ENCODE measurements at regions not wholly inside any gene's neighbourhood (a gene's known extent, or its start where the extent isn't known, plus 50 kb on each side); places are given as distances from the start of the nearest gene placed in this dataset.

- DNase-seq (ENCODE audit: low read depth in 2 of 3, low spot score in 2 of 3): no peak
Observed at GRCh38 chr9:12463641-12464040, 229.5 kb upstream of the TYRP1 start.

GRCh38 chr9:12464400-12464799 is 228.8 kb upstream of the TYRP1 start:
- DNase-seq (ENCODE audit: low read depth in 2 of 3, low spot score in 2 of 3): no peak

- DNase-seq (ENCODE audit: low read depth in 2 of 3, low spot score in 2 of 3): peak in 2 of 3 donors; percentile 3 to 38
Observed at GRCh38 chr9:12464910-12465512, 228.2 kb upstream of the TYRP1 start.

DNA sequence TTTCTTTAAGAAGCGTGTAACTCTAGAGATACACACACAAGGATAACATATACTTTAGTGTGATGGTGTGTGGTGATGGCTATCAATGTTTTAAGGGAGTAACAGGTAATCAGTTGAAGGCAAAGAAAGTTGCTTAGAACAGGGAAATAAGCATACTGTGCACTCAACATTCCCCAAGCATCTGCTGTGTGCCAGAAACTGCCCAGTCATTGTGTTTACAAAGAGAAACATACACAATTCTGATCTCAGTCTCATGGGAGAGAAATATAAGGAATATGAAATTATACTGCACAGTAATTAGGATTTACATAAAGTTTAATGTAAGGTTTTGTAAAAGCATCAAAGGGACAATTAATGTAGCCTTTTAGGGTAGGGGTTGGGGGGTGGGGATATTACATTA is 224.1 kb upstream of the TYRP1 start:
- no peak for DNase-seq (ENCODE audit: low read depth in 2 of 3, low spot score in 2 of 3)

DNA sequence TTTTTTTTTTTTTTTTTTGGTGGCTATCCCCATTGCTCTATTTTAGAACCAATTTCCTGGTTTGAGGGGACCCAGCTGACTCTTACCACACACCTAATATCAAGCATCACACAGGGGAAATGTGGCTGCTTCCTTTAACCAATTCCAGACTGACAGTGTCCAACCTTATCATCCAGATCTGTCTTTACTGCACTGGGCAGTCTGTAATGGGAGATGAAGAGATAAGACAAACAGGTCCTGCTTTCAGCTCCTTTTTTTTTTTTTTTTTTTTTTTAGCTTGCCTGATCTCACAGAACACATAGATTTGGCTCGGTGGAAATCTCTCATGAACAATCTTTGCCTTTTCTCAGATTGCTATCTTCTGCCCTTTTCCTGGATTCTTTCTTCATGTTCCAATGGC is 198.8 kb upstream of the TYRP1 start:
- DNase-seq (ENCODE audit: low read depth in 2 of 3, low spot score in 2 of 3): no peak

DNA sequence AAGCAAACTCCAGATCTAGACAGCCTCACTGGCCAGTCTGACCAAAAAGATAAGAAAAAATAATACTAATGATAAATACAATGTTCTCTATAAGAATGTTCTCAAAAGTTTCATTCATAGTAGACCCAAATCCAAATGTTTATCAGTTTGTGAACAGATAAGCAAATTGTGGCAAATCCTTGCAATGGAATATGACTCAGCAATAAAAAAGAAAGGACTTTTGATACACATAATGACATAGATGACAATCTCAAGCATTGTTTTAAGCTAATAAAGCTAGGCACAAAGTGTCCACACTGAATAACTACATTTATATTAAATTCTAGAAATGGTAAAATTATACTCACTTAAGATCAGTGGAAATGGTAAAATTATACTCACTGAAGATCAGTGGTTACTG is 195.4 kb upstream of the TYRP1 start:
- DNase-seq (ENCODE audit: low read depth in 2 of 3, low spot score in 2 of 3): no peak

- DNase-seq (ENCODE audit: low read depth in 2 of 3, low spot score in 2 of 3): no peak
Observed at GRCh38 chr9:12502520-12502919, 190.7 kb upstream of the TYRP1 start.

- no peak for DNase-seq (ENCODE audit: low read depth in 2 of 3, low spot score in 2 of 3)
Observed at GRCh38 chr9:12503606-12504122, 189.5 kb upstream of the TYRP1 start.

- DNase-seq (ENCODE audit: low read depth in 2 of 3, low spot score in 2 of 3): no peak
Observed at GRCh38 chr9:12510551-12510950, 182.6 kb upstream of the TYRP1 start.

DNA sequence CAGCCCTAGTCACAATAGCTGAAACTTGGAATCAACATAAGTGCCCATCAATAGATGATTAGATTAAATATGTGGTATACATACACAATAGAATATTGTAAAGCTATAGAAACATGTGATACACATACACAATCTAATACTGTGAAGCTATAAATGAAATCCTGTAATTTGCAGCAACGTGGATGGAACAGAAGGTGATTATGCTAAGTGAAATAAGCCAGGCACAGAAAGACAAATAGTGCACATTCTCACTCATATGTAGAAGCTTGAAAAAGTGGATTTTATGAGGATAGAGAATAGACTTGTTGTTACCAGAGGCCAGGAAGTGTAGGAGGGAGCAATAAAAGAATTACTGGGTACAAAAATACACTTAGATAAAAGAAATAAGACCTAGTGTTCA is 181.5 kb upstream of the TYRP1 start:
- DNase-seq (ENCODE audit: low read depth in 2 of 3, low spot score in 2 of 3): no peak

- no peak for DNase-seq (ENCODE audit: low read depth in 2 of 3, low spot score in 2 of 3)
Observed at GRCh38 chr9:12516031-12516430, 177.2 kb upstream of the TYRP1 start.

DNA sequence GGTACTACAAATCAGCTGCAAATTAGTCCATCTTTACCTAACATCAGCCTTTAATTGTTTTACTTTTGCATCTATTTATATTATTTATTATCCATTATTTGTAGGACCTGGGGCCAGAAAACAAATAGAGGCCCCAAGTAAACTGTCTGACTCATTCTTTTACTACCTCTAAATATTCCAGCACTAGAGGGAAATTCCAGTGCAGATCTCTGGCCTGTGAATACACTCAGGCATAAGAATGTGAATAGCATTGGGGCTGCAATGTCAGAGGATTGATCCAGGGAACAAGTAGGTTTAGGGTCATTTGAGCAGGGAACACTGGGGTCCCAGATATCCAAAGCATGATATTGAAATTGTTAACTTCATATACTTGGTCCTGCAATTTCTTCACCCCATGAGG is 176.6 kb upstream of the TYRP1 start:
- no peak for DNase-seq (ENCODE audit: low read depth in 2 of 3, low spot score in 2 of 3)

DNA sequence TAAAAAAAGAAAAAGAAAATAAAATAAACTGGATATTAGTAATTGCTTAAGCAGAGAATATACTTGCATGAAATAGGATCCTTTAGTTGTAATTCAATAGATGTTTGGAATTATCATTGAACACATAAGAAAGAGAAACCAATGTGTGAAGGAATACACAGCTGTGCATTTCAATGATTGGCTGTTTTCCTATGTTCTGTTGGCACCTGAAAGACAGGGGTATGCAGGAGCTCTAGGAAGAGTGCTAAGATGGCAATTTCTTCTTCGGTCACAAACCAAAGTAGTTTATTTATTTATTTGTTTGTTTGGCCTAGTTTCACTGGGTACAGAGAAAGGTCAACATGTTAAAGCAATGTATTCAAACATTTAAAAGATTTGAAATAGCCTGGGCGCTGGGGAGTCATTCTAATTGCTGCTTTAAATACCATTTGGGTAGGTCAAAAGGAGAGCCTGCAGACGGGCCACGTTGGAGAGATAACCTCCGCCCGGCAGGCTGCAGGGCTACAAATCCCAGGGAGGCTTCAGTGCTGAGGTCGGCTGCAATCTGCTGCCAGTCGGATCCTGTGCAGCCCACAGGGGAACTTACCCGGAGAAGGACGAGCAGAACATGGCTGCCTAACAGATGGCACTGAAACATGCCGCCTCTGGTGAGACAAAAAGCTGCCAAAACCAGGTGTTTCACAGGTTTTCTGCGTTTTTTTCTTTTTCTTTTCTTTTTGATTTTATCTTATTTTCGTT is 154.2 kb upstream of the TYRP1 start:
- DNase-seq (ENCODE audit: low read depth in 2 of 3, low spot score in 2 of 3): no peak

GRCh38 chr9:12539580-12539975 is 153.6 kb upstream of the TYRP1 start:
- no peak for DNase-seq (ENCODE audit: low read depth in 2 of 3, low spot score in 2 of 3)

- no peak for DNase-seq (ENCODE audit: low read depth in 2 of 3, low spot score in 2 of 3)
Observed at GRCh38 chr9:12544700-12545099, 148.5 kb upstream of the TYRP1 start.

DNA sequence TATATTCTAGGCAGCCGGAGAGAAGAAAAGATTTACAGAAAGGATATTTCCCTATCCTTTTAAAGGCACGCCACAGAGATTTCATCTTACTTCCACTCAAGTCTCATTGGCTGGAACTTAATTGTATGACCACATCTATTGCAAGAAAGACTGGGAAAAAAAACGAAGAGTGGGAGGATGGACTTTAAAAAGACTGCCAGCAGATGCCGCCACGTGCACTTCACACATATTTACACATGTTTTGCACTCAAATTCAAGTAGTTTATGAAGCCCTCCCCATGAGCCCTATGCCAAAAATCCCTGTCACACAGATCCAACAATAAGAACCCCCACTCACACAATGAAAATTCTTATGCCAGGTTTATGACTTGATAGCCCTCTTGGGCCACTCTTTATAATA is 138.5 kb upstream of the TYRP1 start:
- peak in 1 of 3 donors; percentile 18 for DNase-seq (ENCODE audit: low read depth in 2 of 3, low spot score in 2 of 3)

DNA sequence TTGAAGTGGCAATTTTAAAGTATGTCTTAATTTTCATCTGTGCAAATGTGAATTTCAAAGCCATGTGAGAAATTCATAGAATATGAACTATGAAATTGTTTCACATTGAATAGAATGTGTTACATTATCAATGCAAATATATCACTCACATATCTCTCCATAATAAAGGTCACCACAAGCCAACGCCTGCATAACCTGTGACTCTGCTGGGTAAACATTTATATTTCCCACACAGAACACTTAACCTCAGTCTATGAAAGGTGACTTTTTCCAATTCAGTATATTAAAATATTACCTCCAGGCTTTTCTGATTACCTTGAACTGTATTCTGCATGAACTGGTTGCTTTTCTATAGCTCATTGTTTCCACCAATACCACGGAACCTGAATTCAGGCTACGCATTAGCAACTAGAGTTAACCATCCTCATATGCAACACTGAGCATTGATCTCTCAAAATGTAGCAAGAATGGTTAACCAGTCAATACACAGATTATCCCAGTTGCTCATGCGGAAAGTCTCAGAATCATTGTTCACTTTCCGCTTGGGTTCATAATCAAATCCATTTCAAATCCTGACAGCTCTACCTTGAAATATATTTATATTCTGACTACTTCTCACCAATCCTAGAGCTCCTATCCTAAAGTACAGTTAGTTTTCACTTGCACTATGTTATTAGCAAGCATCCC is 126.6 kb upstream of the TYRP1 start:
- no peak for DNase-seq (ENCODE audit: low read depth in 2 of 3, low spot score in 2 of 3)

- DNase-seq (ENCODE audit: low read depth in 2 of 3, low spot score in 2 of 3): no peak
Observed at GRCh38 chr9:12584656-12585522, 108.3 kb upstream of the TYRP1 start.

DNA sequence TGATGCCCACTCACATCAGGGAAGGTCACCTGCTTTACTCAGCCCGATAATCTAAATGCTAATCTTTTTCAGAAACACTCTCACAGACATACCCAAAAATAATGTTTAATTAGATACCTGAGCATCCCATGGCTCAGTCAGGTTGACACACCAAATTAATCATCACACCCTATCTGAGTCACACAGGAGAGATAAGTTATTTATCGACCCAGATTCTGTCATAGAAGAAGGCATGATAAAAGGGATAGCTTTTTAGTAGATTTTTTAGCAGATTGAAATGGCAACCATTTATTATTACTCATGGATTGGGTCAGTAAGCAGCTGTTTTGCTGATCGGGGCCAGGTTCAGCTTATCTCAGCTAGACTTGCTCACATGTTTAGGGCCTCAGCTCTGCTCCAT is 97.8 kb upstream of the TYRP1 start:
- no peak for DNase-seq (ENCODE audit: low read depth in 2 of 3, low spot score in 2 of 3)

DNA sequence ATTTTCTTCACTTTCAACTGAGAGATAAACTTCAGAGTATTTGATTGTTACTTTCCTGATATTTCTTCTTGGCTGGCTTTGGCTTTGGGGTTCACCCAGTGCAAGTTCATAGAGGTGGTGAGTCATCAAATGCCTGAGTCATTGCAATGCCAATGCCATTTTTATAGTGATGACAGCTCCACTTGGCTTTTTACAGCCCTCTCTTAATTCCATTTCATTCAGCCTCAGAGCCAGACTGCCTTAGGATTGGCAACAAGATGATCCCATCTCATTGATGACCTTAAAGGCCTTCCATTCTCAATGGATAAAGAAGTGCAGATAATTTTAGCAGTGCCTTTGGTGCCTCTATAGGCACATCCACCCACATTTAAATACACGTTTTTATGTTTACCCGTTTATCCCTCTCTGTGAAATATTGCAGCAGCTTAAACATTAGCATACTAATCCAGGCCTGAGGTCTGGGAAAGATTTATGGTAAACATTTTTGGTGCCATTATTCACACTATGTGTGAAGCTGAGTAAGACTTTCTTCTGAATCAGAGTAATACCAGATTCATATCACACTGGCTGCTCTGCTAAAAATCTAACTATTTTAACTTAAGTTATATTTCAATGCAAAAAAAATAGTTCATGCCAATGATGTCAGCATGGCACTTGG is 88.9 kb upstream of the TYRP1 start:
- no peak for DNase-seq (ENCODE audit: low read depth in 2 of 3, low spot score in 2 of 3)
